Activated CD8-positive, alpha-beta T cell treated with anti-CD3 and anti-CD28 coated beads, Interleukin-2, amount 10 ng/mL, durations not matched to agents 7 days and 5 days (primary cell): ENCODE measurements at regions not wholly inside any gene's neighbourhood (a gene's known extent, or its start where the extent isn't known, plus 50 kb on each side); places are given as distances from the start of the nearest gene placed in this dataset.
"Not testable (repeated sequence)": the region's sequence is repeated elsewhere in the genome, so short reads cannot be mapped to it uniquely, and the experiment has no call there.

ENCODE experiments used
- ATAC-seq: fragments of 150-1000 bp; cut with Tn5 transposase; one replicate; pipeline ENCODE4 v1.10.0; 2021; ENCODE audit warnings: moderate library complexity
- CTCF ChIA-PET: fragments of 350-600 bp; sonication (Branson Sonifier 250); formaldehyde crosslinking; loops from one replicate; lab custom pipeline; 2021; ENCODE audit warnings: antibody characterized with exemption; lab: Charles Lee
- POLR2A ChIA-PET: fragments of 350-600 bp; sonication (Branson Sonifier 250); formaldehyde crosslinking; loops from one replicate; lab custom pipeline; 2021; ENCODE audit warnings: antibody characterized with exemption; lab: Charles Lee
- DNase-seq: peaks from one replicate; pipeline ENCODE4 v3.0.0-alpha.2; 2020
- H3K27ac Mint-ChIP-seq: one replicate; pipeline ENCODE4 v1.8.0; 2021; ENCODE audit warnings: mild to moderate bottlenecking, mixed read lengths
- H3K27me3 Mint-ChIP-seq: one replicate; pipeline ENCODE4 v1.8.0; 2021; ENCODE audit warnings: low read depth, mixed read lengths
- H3K36me3 Mint-ChIP-seq: one replicate; pipeline ENCODE4 v1.8.0; 2021; ENCODE audit warnings: low read depth, mixed read lengths
- H3K4me1 Mint-ChIP-seq: one replicate; pipeline ENCODE4 v1.8.0; 2021; ENCODE audit warnings: low read depth, mixed read lengths
- H3K4me3 Mint-ChIP-seq: one replicate; pipeline ENCODE4 v1.8.0; 2021; ENCODE audit warnings: mild to moderate bottlenecking, mixed read lengths
- H3K9me3 Mint-ChIP-seq: one replicate; pipeline ENCODE4 v1.8.0; 2022; ENCODE audit warnings: mixed read lengths; ENCODE audit not compliant: insufficient read depth

- DNase-seq, H3K36me3 Mint-ChIP-seq, H3K4me3 Mint-ChIP-seq, POLR2A ChIA-PET, H3K27ac Mint-ChIP-seq, CTCF ChIA-PET, H3K27me3 Mint-ChIP-seq, H3K9me3 Mint-ChIP-seq, ATAC-seq, H3K4me1 Mint-ChIP-seq: not testable (repeated sequence)
Observed at GRCh38 chr16:32807280-32807679, 131.3 kb upstream of the TP53TG3 start.

DNA sequence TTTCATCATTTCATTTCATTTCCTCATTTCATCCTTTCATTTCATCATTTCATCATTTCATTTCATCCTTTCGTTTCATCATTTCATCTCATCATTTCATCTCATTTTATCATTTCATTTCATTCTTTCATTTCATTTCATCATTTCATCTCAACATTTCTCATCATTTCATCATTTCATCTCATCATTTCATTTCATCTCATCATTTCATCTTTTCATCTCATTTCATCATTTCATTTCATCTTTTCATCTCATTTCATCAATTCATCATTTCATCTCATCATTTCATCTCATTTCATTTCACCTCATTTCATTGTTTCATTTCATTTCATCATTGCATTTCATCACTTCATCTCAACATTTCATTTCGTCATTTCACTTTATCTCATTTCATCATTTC is 129.7 kb upstream of the TP53TG3 start:
- ATAC-seq, H3K27ac Mint-ChIP-seq, CTCF ChIA-PET, H3K36me3 Mint-ChIP-seq, DNase-seq, H3K27me3 Mint-ChIP-seq, H3K4me3 Mint-ChIP-seq, H3K9me3 Mint-ChIP-seq, H3K4me1 Mint-ChIP-seq, POLR2A ChIA-PET: not testable (repeated sequence)
